Adrenal gland (tissue), 5 donors: ENCODE measurements at regions not wholly inside any gene's neighbourhood (a gene's known extent, or its start where the extent isn't known, plus 50 kb on each side); places are given as distances from the start of the nearest gene placed in this dataset.

Experiments
- CTCF ChIP-seq, 6 experiments: fragments of 450-650 bp in 4 of 6; fragments of 200-600 bp in 2 of 6; sonication (generic) in 1 of 6; IDR thresholded peaks; 1 replicate in 5 of 6; 2 replicates in 1 of 6; pipeline versions ENCODE4 v1.5.1 to v1.8.0; 2016 to 2021; ENCODE audit warnings: antibody characterized with exemption in 6 of 6, mild to moderate bottlenecking in 2 of 6, moderate library complexity in 1 of 6
- POLR2A ChIP-seq, 2 donors: fragments of 450-650 bp; IDR thresholded peaks; one replicate each; pipeline ENCODE4 v1.6.1; 2017; ENCODE audit warnings: antibody characterized with exemption in 2 of 2, mild to moderate bottlenecking in 2 of 2, moderate library complexity in 1 of 2
- donor health status: DM: no; HTN: no; CAD: no.

- TF ChIP-seq CTCF (IDR thresholded peaks at IDR 0.05), result no peak
- no peak for TF ChIP-seq POLR2A (IDR thresholded peaks at IDR 0.05)
These were observed 408.1 kb downstream of the GATA3 start for GRCh38 chr10:8462565-8462964.
